OCI-LY1 (cell line): ENCODE measurements at regions not wholly inside any gene's neighbourhood (a gene's known extent, or its start where the extent isn't known, plus 50 kb on each side); places are given as distances from the start of the nearest gene placed in this dataset.

Source experiments
- CTCF ChIP-seq: fragments of 200-600 bp; sonication (generic), shearing (Covaris generic); IDR thresholded peaks from 2 replicates; pipeline ENCODE4 v1.5.1; 2017; ENCODE audit warnings: mild to moderate bottlenecking, antibody characterized with exemption, low read length, moderate library complexity, mixed read lengths
- EZH2 ChIP-seq: fragments of 200-600 bp; sonication (generic), shearing (Covaris generic); IDR thresholded peaks from 2 replicates; pipeline ENCODE4 v1.8.0; 2017; ENCODE audit warnings: borderline replicate concordance, mixed run types, mild to moderate bottlenecking, antibody characterized with exemption, low read length, moderate library complexity, mixed read lengths

GRCh38 chr12:130029151-130029550 is 125.3 kb upstream of the TMEM132D start:
- TF ChIP-seq CTCF (no peak), EZH2 (no peak)
